OCI-LY7 (cell line): ENCODE measurements at regions not wholly inside any gene's neighbourhood (a gene's known extent, or its start where the extent isn't known, plus 50 kb on each side); places are given as distances from the start of the nearest gene placed in this dataset.

Experiments
- BruUV-seq: library from RNA; stranded (reverse); fragments of 400-500 nt; replicated peaks from 2 replicates; lab custom pipeline; 2021; lab: Mats Ljungman, UMichigan
- CTCF ChIA-PET: fragments of 300-600 bp; sonication (Branson Sonifier 250); formaldehyde crosslinking; loops from one replicate; lab custom pipeline; 2022; ENCODE audit warnings: antibody characterized with exemption; ENCODE audit not compliant: unreplicated experiment; lab: Charles Lee
- POLR2A ChIA-PET: fragments of 300-600 bp; sonication (Branson Sonifier 250); formaldehyde crosslinking; loops from one replicate; lab custom pipeline; 2022; ENCODE audit warnings: antibody characterized with exemption; lab: Charles Lee
- DNase-seq: peaks from one replicate; pipeline ENCODE4 v3.0.0-alpha.2; 2015; ENCODE audit warnings: low spot score
- H2AFZ ChIP-seq: fragments of 200-600 bp; sonication (generic), shearing (Covaris generic); 2 replicates; pipeline ENCODE4 v1.6.1; 2014; ENCODE audit warnings: mild to moderate bottlenecking, antibody characterized with exemption, low read length, moderate library complexity
- H3K27ac ChIP-seq: fragments of 200-600 bp; sonication (generic); 2 replicates; pipeline ENCODE4 v1.5.1; 2014; ENCODE audit warnings: mixed run types, low read depth, mild to moderate bottlenecking, moderate library complexity, low read length, inconsistent platforms; ENCODE audit not compliant: poor library complexity, severe bottlenecking
- H3K36me3 ChIP-seq: fragments of 200-600 bp; sonication (generic); 2 replicates; pipeline ENCODE4 v1.6.1; 2014; ENCODE audit warnings: mild to moderate bottlenecking, antibody characterized with exemption, low read length, moderate library complexity, mixed read lengths; ENCODE audit not compliant: insufficient read depth
- H3K4me1 ChIP-seq: fragments of 200-600 bp; sonication (generic); 2 replicates; pipeline ENCODE4 v1.5.1; 2014; ENCODE audit warnings: mild to moderate bottlenecking, low read length; ENCODE audit not compliant: insufficient read depth, poor library complexity, severe bottlenecking
- H3K4me2 ChIP-seq: fragments of 200-600 bp; sonication (generic); 2 replicates; pipeline ENCODE4 v1.6.1; 2014; ENCODE audit warnings: mild to moderate bottlenecking, low read length
- H3K4me3 ChIP-seq: fragments of 200-600 bp; sonication (generic); 2 replicates; pipeline ENCODE4 v1.5.1; 2014; ENCODE audit warnings: mild to moderate bottlenecking, low read depth, low read length; ENCODE audit not compliant: poor library complexity, severe bottlenecking
- H3K79me2 ChIP-seq: fragments of 200-600 bp; sonication (generic); 2 replicates; pipeline ENCODE4 v1.6.1; 2016; ENCODE audit warnings: low read depth, mild to moderate bottlenecking, low read length, moderate library complexity, mixed read lengths; ENCODE audit not compliant: insufficient read depth
- H3K9me2 ChIP-seq: fragments of 200-600 bp; sonication (generic); 2 replicates; pipeline ENCODE4 v1.6.1; 2016; ENCODE audit warnings: mild to moderate bottlenecking, low read length, mixed read lengths; ENCODE audit not compliant: insufficient read depth
- H3K9me3 ChIP-seq: fragments of 200-600 bp; sonication (generic); 2 replicates; pipeline ENCODE4 v1.6.1; 2014; ENCODE audit warnings: mild to moderate bottlenecking, mixed run types, low read length, mixed read lengths
- H4K20me1 ChIP-seq: fragments of 200-600 bp; sonication (generic); 2 replicates; pipeline ENCODE4 v1.6.1; 2014; ENCODE audit warnings: mild to moderate bottlenecking, antibody characterized with exemption, low read length, moderate library complexity, mixed read lengths; ENCODE audit not compliant: insufficient read depth
- CTCF ChIP-seq: fragments of 200-600 bp; sonication (generic); conservative IDR thresholded peaks from 2 replicates; pipeline ENCODE4 v1.5.1; 2014; ENCODE audit warnings: mild to moderate bottlenecking, antibody characterized with exemption, low read length, moderate library complexity, mixed read lengths
- EZH2phosphoT487 ChIP-seq: fragments of 200-600 bp; sonication (generic); IDR thresholded peaks from 2 replicates; pipeline ENCODE4 v1.6.1; 2018; ENCODE audit warnings: low read depth, borderline replicate concordance, mild to moderate bottlenecking, mixed run types, antibody characterized with exemption, low read length, moderate library complexity, mixed read lengths
- intact Hi-C: fragments of 100-400 bp; cut with micrococcal nuclease; formaldehyde crosslinking; loops from one replicate; pipeline ENCODE4 v1.10.0; 2022; ENCODE audit not compliant: unreplicated experiment

GRCh38 chr11:70889411-70889810 lies 363.0 kb downstream of the SHANK2 start:
- TF ChIP-seq CTCF: no peak
- TF ChIP-seq EZH2phosphoT487: no peak
- H4K20me1 ChIP-seq: no peaks in the 10 kb centered on the region
- H3K4me3 ChIP-seq: no peak overlapping the region
- ChIA-PET POLR2A (no interaction called here), CTCF (no interaction called here)
- H3K9me3 ChIP-seq: no peaks in the 10 kb centered on the region
- intact Hi-C loops: no loop called here
- no peaks in the 10 kb centered on the region for H3K4me1 ChIP-seq
- no peaks in the 10 kb centered on the region for H3K36me3 ChIP-seq
- H3K27ac ChIP-seq: no peak overlapping the region
- H3K79me2 ChIP-seq: no peaks in the 10 kb centered on the region
- no TSS peak for BruUV-seq
- no peak overlapping the region for H3K4me2 ChIP-seq
- no peak overlapping the region for H2AFZ ChIP-seq
- H3K9me2 ChIP-seq: no peaks in the 10 kb centered on the region
- DNase-seq: no peak

- Histone ChIP-seq H4K20me1 (no peaks in the 10 kb centered on the region), H3K36me3 (no peaks in the 10 kb centered on the region), H3K27ac (no peak overlapping the region), H3K79me2 (no peaks in the 10 kb centered on the region), H2AFZ (no peak overlapping the region), H3K4me3 (no peak overlapping the region), H3K4me1 (no peaks in the 10 kb centered on the region), H3K9me3 (no peaks in the 10 kb centered on the region), H3K9me2 (no peaks in the 10 kb centered on the region), H3K4me2 (no peak overlapping the region)
- CTCF ChIA-PET: no interaction called here
- DNase-seq: no peak
- TF ChIP-seq CTCF: no peak
- BruUV-seq: no TSS peak
- intact Hi-C loops: no loop called here
- POLR2A ChIA-PET: interaction anchor here (0.6 kb wide), 1 partner anchor 30 kb away, joined by 3 read pairs; no protein-coding TSS in a partner anchor
These were observed 360.5 kb downstream of the SHANK2 start for GRCh38 chr11:70891844-70892380.

- no peaks in the 10 kb centered on the region for H3K9me2 ChIP-seq
- TF ChIP-seq EZH2phosphoT487: no peak
- no peak for TF ChIP-seq CTCF
- no peak for DNase-seq
- H3K4me2 ChIP-seq: no peak overlapping the region
- no peak overlapping the region for H2AFZ ChIP-seq
- H3K4me3 ChIP-seq: no peak overlapping the region
- no peaks in the 10 kb centered on the region for H3K36me3 ChIP-seq
- intact Hi-C loops: no loop called here
- H3K9me3 ChIP-seq: no peaks in the 10 kb centered on the region
- no peaks in the 10 kb centered on the region for H3K4me1 ChIP-seq
- BruUV-seq: no TSS peak
- POLR2A ChIA-PET: interaction anchor here (0.6 kb wide), 1 partner anchor 31 kb away, joined by 3 read pairs; no protein-coding TSS in a partner anchor
- CTCF ChIA-PET: no interaction called here
- H4K20me1 ChIP-seq: no peaks in the 10 kb centered on the region
- no peak overlapping the region for H3K27ac ChIP-seq
- H3K79me2 ChIP-seq: no peaks in the 10 kb centered on the region
These were observed 359.5 kb downstream of the SHANK2 start for GRCh38 chr11:70892889-70893288.
